Loucy (cell line): ENCODE measurements at regions not wholly inside any gene's neighbourhood (a gene's known extent, or its start where the extent isn't known, plus 50 kb on each side); places are given as distances from the start of the nearest gene placed in this dataset.

ENCODE experiments used
- CTCF ChIP-seq: fragments of 200-600 bp; sonication (generic); conservative IDR thresholded peaks from 2 replicates; pipeline ENCODE4 v1.5.1; 2014; ENCODE audit warnings: mild to moderate bottlenecking, antibody characterized with exemption, low read length
- EZH2phosphoT487 ChIP-seq: fragments of 200-600 bp; IDR thresholded peaks from 2 replicates; pipeline ENCODE4 v1.6.1; 2018; ENCODE audit warnings: antibody characterized with exemption, mild to moderate bottlenecking, moderate library complexity, borderline replicate concordance

- TF ChIP-seq CTCF, result no peak
- no peak for TF ChIP-seq EZH2phosphoT487
Measured at GRCh38 chr13:82248762-82249161, 1633.5 kb downstream of the SLITRK1 start.
